ENCODE measurements at regions not wholly inside any gene's neighbourhood (a gene's known extent, or its start where the extent isn't known, plus 50 kb on each side); places are given as distances from the start of the nearest gene placed in this dataset.

GRCh38 chr2:41160439-41160838, 708.5 kb upstream of the SLC8A1 start:
- TF ChIP-seq CTCF (conservative IDR thresholded peaks at IDR 0.05; ENCODE audit: low read length) (no peak), EZH2phosphoT487 (IDR thresholded peaks at IDR 0.05; ENCODE audit: borderline replicate concordance, low read depth, low read length) (no peak)
